ENCODE measurements at regions not wholly inside any gene's neighbourhood (a gene's known extent, or its start where the extent isn't known, plus 50 kb on each side); places are given as distances from the start of the nearest gene placed in this dataset.
"Not testable (repeated sequence)": the region's sequence is repeated elsewhere in the genome, so short reads cannot be mapped to it uniquely, and the experiment has no call there.

DNA sequence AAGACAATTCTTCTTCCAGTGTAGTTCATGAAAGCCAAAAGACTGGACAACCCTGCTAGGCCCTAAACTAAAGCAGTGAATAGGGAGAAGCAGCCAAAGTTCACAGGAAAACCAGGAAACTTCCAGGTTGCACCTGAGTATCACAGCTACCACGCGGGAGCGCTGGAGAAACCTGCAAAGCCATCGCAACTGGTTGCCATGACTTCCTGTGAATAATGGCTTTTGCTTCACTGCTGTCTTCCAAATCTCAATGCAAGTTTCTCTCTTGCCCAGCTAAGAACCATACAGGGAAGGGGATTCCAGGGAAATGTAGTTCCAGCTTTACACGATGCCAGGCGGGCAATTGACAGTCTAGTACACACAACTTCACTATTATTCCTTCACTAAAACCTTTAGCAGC is 114.1 kb downstream of the GXYLT1 start:
- TF ChIP-seq, protein P1, sequence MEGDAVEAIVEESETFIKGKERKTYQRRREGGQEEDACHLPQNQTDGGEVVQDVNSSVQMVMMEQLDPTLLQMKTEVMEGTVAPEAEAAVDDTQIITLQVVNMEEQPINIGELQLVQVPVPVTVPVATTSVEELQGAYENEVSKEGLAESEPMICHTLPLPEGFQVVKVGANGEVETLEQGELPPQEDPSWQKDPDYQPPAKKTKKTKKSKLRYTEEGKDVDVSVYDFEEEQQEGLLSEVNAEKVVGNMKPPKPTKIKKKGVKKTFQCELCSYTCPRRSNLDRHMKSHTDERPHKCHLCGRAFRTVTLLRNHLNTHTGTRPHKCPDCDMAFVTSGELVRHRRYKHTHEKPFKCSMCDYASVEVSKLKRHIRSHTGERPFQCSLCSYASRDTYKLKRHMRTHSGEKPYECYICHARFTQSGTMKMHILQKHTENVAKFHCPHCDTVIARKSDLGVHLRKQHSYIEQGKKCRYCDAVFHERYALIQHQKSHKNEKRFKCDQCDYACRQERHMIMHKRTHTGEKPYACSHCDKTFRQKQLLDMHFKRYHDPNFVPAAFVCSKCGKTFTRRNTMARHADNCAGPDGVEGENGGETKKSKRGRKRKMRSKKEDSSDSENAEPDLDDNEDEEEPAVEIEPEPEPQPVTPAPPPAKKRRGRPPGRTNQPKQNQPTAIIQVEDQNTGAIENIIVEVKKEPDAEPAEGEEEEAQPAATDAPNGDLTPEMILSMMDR (IDR thresholded peaks at IDR 0.05; ENCODE audit: borderline replicate concordance, insufficient read depth, low read depth, low read length) = no peak
- H3K4me3 ChIP-seq (ENCODE audit: low read depth, low read length) = no peak overlapping the region

DNA sequence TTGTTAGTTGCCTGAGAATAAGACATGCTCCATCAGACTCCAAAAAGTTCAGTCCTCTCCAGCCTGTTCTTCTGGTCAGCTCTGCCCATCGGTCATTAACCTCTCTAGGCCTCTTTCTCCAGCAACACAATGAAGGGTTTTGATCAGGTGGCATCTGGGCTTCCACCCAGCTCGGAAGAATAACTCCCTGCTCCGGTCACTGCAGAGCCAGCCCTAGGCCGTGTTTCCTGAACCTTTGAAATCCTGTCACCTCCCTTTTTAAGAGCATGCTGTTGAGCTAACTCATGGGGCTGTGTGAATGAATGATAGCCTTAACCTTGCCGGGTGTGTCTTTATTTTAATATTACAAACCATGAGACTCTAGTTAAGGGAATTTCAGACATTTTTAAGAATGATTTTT is 117.1 kb downstream of the GXYLT1 start:
- TF ChIP-seq, protein P1 (IDR thresholded peaks at IDR 0.05; ENCODE audit: borderline replicate concordance, insufficient read depth, low read depth, low read length) = no peak
- H3K4me3 ChIP-seq (ENCODE audit: low read depth, low read length) = no peak overlapping the region

DNA sequence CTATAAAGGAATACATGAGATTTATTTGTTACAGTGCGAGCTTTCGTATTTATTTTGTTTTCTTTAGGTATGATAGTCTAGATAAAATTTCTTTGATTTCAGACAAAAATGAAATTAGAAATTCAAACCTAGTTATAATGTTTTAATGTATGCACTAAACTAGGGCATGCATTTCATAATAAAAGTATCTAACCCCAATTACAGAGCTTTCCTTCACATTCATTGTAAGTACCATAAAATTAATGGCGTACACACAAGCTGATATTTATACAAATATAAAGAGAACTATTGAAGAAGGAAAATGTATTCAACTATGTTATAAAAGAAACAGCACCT is 120.2 kb downstream of the GXYLT1 start:
- no peak overlapping the region for H3K4me3 ChIP-seq (ENCODE audit: low read depth, low read length)
- TF ChIP-seq, protein P1 (IDR thresholded peaks at IDR 0.05; ENCODE audit: borderline replicate concordance, insufficient read depth, low read depth, low read length) = no peak

DNA sequence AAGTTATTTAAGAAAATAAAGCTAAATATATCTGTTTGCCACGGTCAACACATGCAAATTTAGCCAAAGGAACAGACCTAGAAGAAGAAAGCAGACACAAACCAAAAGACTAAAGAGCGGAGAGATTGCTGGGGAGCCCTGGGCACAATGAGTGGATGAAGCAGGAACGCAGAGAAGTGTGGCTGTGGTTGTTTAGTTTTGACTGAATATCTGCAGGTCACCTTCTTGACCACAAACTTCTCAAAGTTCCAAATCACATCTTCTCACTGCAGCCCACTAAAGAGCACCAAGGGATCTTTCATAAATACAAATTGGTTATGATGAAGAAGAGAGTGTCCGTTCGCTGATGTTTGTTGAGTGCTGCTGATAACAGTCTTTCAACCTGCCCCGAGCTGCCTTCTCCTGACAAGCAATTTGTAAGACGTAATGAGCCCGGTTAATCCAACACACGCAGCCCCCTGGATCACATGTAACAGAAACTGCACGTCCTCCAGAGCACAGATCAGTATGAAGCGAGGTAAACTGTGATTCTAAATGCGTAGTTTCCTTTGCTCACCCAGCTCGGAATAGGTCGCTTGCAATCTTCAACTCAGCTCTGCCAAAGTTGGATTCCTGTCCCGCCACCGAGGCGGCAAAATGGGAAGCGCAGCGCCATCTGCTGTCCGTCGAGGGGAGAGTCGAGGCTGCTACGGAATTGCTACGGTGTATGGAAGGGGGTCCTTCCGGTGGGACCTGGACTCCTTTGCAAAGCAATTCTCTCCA is 120.8 kb downstream of the GXYLT1 start:
- H3K4me3 ChIP-seq (ENCODE audit: low read depth, low read length) = no peak overlapping the region
- TF ChIP-seq, protein P1 (IDR thresholded peaks at IDR 0.05; ENCODE audit: borderline replicate concordance, insufficient read depth, low read depth, low read length) = peak; percentile 90

DNA sequence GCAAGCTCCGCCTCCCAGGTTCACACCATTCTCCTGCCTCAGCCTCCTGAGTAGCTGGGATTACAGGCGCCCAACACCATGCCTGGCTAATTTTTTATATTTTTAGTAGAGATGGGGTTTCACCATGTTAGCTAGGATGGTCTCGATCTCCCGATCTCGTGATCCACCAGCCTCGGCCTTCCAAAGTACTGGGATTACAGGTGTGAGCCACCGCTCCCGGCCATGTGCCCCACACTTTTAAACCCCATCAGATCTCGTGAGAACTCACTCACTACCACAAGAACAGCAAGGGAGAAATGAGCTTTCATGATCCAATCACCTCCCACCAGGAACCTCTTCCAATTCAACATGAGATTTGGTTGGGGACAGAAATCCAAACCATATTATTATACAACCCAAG is 122.7 kb downstream of the GXYLT1 start:
- not testable (repeated sequence) for H3K4me3 ChIP-seq (ENCODE audit: low read depth, low read length)

GRCh38 chr12:42021469-42021868 is 123.2 kb downstream of the GXYLT1 start:
- TF ChIP-seq, protein P1 (IDR thresholded peaks at IDR 0.05; ENCODE audit: borderline replicate concordance, insufficient read depth, low read depth, low read length) = no peak
- no peak overlapping the region for H3K4me3 ChIP-seq (ENCODE audit: low read depth, low read length)

DNA sequence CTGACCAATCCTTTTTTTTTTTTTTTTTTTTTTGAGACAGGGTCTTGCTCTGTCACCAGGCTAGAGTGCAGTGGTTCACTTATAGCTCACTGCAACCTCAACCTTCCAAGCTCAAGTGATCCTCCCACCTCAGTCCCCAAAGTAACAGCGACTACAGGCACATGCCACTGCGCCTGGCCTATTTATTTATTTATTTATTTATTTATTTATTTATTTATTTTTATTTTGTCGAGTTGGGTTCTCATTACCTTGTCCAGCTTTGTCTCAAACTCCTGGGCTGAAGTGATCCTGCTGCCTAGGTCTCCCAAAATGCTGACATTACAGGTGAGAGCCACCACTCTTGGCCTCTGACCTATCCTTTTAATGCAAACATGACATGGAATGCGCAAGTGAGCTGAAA is 124.4 kb downstream of the GXYLT1 start:
- TF ChIP-seq, protein P1 (IDR thresholded peaks at IDR 0.05; ENCODE audit: borderline replicate concordance, insufficient read depth, low read depth, low read length) = no peak

More for the DNA sequence above, 124.4 kb downstream of the GXYLT1 start:
- H3K4me3 ChIP-seq (ENCODE audit: low read depth, low read length) = no peak overlapping the region

Measured in GM12875 (cell line).